ENCODE measurements at regions not wholly inside any gene's neighbourhood (a gene's known extent, or its start where the extent isn't known, plus 50 kb on each side); places are given as distances from the start of the nearest gene placed in this dataset.
A peak's percentile ranks its signal among the peaks of the same experiment; 100 is the strongest.

DNA sequence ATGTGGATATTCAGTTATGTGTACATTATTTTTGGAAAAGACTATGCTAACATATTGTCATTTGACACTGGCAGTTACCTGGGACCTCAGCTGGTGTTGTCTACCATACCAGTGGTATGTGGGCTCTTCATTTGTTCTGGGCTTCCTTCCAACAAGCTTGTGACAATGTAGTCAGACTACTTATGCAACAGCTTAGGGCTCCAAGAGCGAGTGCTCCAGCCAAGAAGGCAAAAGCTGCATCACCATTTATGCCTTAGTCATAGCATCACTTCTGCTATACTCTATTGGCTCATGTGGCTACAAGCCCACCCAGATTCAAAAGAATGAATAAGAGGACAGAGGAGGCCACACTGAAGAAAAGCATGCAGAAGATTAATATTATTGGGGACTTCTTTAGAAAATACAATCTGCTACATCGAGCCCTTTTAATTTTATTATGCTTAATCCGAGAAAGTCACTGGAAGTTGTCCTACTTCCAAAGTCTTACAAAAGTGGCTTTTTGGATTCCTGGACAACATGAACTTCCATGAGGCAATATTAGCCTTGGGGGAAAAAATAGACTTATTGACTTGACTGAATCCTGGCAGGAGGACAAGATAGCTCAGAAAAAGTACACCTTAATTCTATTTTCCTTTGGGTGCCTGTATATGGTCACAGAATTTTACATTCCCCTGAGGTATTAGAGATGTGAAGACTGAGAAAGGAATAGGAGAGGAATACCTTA, 529.4 kb upstream of the HTR2A start:
- no peak overlapping the region for H3K4me3 ChIP-seq
- H3K9ac ChIP-seq, result no peak overlapping the region
- H2AFZ ChIP-seq, result no peak overlapping the region
- peak overlapping the region; percentile 12; the same call in 1 of the 2 replicates for H3K27ac ChIP-seq
- H3K27me3 ChIP-seq (replicated peaks; ENCODE audit: insufficient read depth), result no peaks in the 10 kb centered on the region
- peak; percentile 96 for DNase-seq
- no peaks in the 10 kb centered on the region for H3K79me2 ChIP-seq (ENCODE audit: insufficient read depth)
- no peaks in the 10 kb centered on the region for H3K9me2 ChIP-seq (ENCODE audit: insufficient read depth)
- TF ChIP-seq EZH2 (IDR thresholded peaks at IDR 0.05; ENCODE audit: insufficient read depth, poor library complexity, severe bottlenecking), result no peak
- TF ChIP-seq EZH2phosphoT487 (IDR thresholded peaks at IDR 0.05; ENCODE audit: insufficient read depth, low read depth), result no peak
- peaks cover 13% of the 10 kb centered on the region for H3F3A ChIP-seq (ENCODE audit: insufficient read depth)
- H3K4me1 ChIP-seq (ENCODE audit: insufficient read depth), result peaks cover 14% of the 10 kb centered on the region
- in situ Hi-C loops (cut with MboI), result no loop called here
- no peaks in the 10 kb centered on the region for H3K36me3 ChIP-seq (ENCODE audit: low read depth)
- no peaks in the 10 kb centered on the region for H4K20me1 ChIP-seq (ENCODE audit: insufficient read depth)
- WGBS, 2 experiments (ENCODE audit: low coverage in 1 of 2, low lambda C conversion rate in 2 of 2, missing lambda C conversion rate in 2 of 2), result 4% methylated on average over 3 of the region's 3 CpGs
- no peaks in the 10 kb centered on the region for H3K9me3 ChIP-seq (ENCODE audit: low read depth)
- peak overlapping the region; percentile 1 for H3K4me2 ChIP-seq (ENCODE audit: unreplicated experiment)

- Histone ChIP-seq H3K9ac (no peak overlapping the region), H3K4me1 (ENCODE audit: insufficient read depth) (peaks cover 24% of the 10 kb centered on the region), H3K36me3 (ENCODE audit: low read depth) (no peaks in the 10 kb centered on the region), H3K27ac (no peak overlapping the region), H4K20me1 (ENCODE audit: insufficient read depth) (no peaks in the 10 kb centered on the region), H3K27me3 (replicated peaks; ENCODE audit: insufficient read depth) (no peaks in the 10 kb centered on the region), H3K4me3 (no peak overlapping the region), H2AFZ (no peak overlapping the region), H3K9me2 (ENCODE audit: insufficient read depth) (no peaks in the 10 kb centered on the region), H3K9me3 (ENCODE audit: low read depth) (no peaks in the 10 kb centered on the region), H3F3A (ENCODE audit: insufficient read depth) (peaks cover 28% of the 10 kb centered on the region), H3K79me2 (ENCODE audit: insufficient read depth) (no peaks in the 10 kb centered on the region), H3K4me2 (ENCODE audit: unreplicated experiment) (no peak overlapping the region)
- WGBS, 2 experiments (ENCODE audit: low coverage in 1 of 2, low lambda C conversion rate in 2 of 2, missing lambda C conversion rate in 2 of 2), result 18 to 32% methylated on average over 1 of the region's 1 CpG
- TF ChIP-seq EZH2phosphoT487 (IDR thresholded peaks at IDR 0.05; ENCODE audit: insufficient read depth, low read depth), result no peak
- TF ChIP-seq EZH2 (IDR thresholded peaks at IDR 0.05; ENCODE audit: insufficient read depth, poor library complexity, severe bottlenecking), result no peak
- no peak for DNase-seq
- in situ Hi-C loops (cut with MboI), result no loop called here
Measured at GRCh38 chr13:47421525-47421924, 524.7 kb upstream of the HTR2A start.

DNA sequence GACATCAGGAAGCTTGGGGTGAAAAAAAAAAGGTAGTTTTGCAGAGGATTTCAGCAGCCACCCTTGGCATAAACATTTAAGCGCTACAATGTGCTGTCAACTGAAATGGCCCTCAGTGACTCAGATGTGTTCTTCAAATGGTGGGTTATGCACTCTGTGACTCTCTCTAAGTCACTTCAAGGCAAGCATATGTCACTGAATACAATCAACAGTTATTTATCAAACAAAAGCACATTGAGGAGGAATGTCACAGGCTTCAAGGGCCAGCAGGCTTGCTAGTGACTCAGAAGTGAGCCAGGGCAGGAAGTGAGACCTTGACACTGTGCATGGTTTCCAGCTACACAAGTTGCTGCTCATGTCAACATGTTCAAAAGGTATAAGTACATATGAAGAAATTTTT, 523.7 kb upstream of the HTR2A start:
- H3K4me1 ChIP-seq (ENCODE audit: insufficient read depth), result peaks cover 16% of the 10 kb centered on the region
- no peaks in the 10 kb centered on the region for H3K79me2 ChIP-seq (ENCODE audit: insufficient read depth)
- no peak for TF ChIP-seq EZH2 (IDR thresholded peaks at IDR 0.05; ENCODE audit: insufficient read depth, poor library complexity, severe bottlenecking)
- TF ChIP-seq EZH2phosphoT487 (IDR thresholded peaks at IDR 0.05; ENCODE audit: insufficient read depth, low read depth), result no peak
- H3K4me3 ChIP-seq, result no peak overlapping the region
- peaks cover 21% of the 10 kb centered on the region for H3F3A ChIP-seq (ENCODE audit: insufficient read depth)
- no peaks in the 10 kb centered on the region for H3K9me2 ChIP-seq (ENCODE audit: insufficient read depth)
- no peak overlapping the region for H3K4me2 ChIP-seq (ENCODE audit: unreplicated experiment)
- no peak overlapping the region for H2AFZ ChIP-seq
- peak; percentile 51 for DNase-seq
- no peak overlapping the region for H3K9ac ChIP-seq
- in situ Hi-C loops (cut with MboI), result no loop called here
- no peaks in the 10 kb centered on the region for H3K9me3 ChIP-seq (ENCODE audit: low read depth)
- H3K36me3 ChIP-seq (ENCODE audit: low read depth), result no peaks in the 10 kb centered on the region
- no peaks in the 10 kb centered on the region for H4K20me1 ChIP-seq (ENCODE audit: insufficient read depth)
- WGBS, 2 experiments (ENCODE audit: low coverage in 1 of 2, low lambda C conversion rate in 2 of 2, missing lambda C conversion rate in 2 of 2), result 26 to 62% methylated on average over 1 of the region's 1 CpG
- no peaks in the 10 kb centered on the region for H3K27me3 ChIP-seq (replicated peaks; ENCODE audit: insufficient read depth)
- H3K27ac ChIP-seq, result no peak overlapping the region

- no peak overlapping the region for H3K4me3 ChIP-seq
- no peaks in the 10 kb centered on the region for H4K20me1 ChIP-seq (ENCODE audit: insufficient read depth)
- H2AFZ ChIP-seq, result no peak overlapping the region
- H3K79me2 ChIP-seq (ENCODE audit: insufficient read depth), result no peaks in the 10 kb centered on the region
- no peak overlapping the region for H3K27ac ChIP-seq
- H3K9me3 ChIP-seq (ENCODE audit: low read depth), result no peaks in the 10 kb centered on the region
- in situ Hi-C loops (cut with MboI), result no loop called here
- H3K4me2 ChIP-seq (ENCODE audit: unreplicated experiment), result no peak overlapping the region
- peak; percentile 36 for DNase-seq
- H3F3A ChIP-seq (ENCODE audit: insufficient read depth), result peaks cover 20% of the 10 kb centered on the region
- 0 to 8% methylated on average over 1 of the region's 1 CpG for WGBS, 2 experiments (ENCODE audit: low coverage in 1 of 2, low lambda C conversion rate in 2 of 2, missing lambda C conversion rate in 2 of 2)
- H3K9me2 ChIP-seq (ENCODE audit: insufficient read depth), result no peaks in the 10 kb centered on the region
- peaks cover 16% of the 10 kb centered on the region for H3K4me1 ChIP-seq (ENCODE audit: insufficient read depth)
- H3K36me3 ChIP-seq (ENCODE audit: low read depth), result no peaks in the 10 kb centered on the region
- no peak overlapping the region for H3K9ac ChIP-seq
- no peak for TF ChIP-seq EZH2 (IDR thresholded peaks at IDR 0.05; ENCODE audit: insufficient read depth, poor library complexity, severe bottlenecking)
- H3K27me3 ChIP-seq (replicated peaks; ENCODE audit: insufficient read depth), result no peaks in the 10 kb centered on the region
Measured at GRCh38 chr13:47420020-47420419, 523.2 kb upstream of the HTR2A start.
